ENCODE measurements at regions not wholly inside any gene's neighbourhood (a gene's known extent, or its start where the extent isn't known, plus 50 kb on each side); places are given as distances from the start of the nearest gene placed in this dataset.

GRCh38 chr3:102124704-102125103, 275.4 kb downstream of the NFKBIZ start:
- TF ChIP-seq POLR2A (IDR thresholded peaks at IDR 0.05) (no peak), POLR2AphosphoS5 (IDR thresholded peaks at IDR 0.05) (no peak)

All from spleen (tissue), 3 donors.